CD4-positive, CD25-positive, alpha-beta regulatory T cell (primary cell): ENCODE measurements at regions not wholly inside any gene's neighbourhood (a gene's known extent, or its start where the extent isn't known, plus 50 kb on each side); places are given as distances from the start of the nearest gene placed in this dataset.

Experiments
- ATAC-seq, 2 donors: fragments of 150-1000 bp; cut with Tn5 transposase; one replicate each; pipeline ENCODE4 v1.10.0; 2021; ENCODE audit warnings: low read depth in 2 of 2, moderate number of reproducible peaks in 2 of 2, moderate library complexity in 1 of 2
- DNase-seq, 3 donors: peaks; one replicate each; pipeline versions ENCODE4 v3.0.0 to v3.0.0-alpha.2; 2012 to 2022; ENCODE audit warnings: mixed read lengths in 1 of 3
- H3K27ac ChIP-seq: one replicate; pipeline ENCODE4 v1.7.0; 2013; ENCODE audit warnings: mild to moderate bottlenecking, low read length; ENCODE audit not compliant: insufficient read depth, poor library complexity, severe bottlenecking
- H3K27me3 ChIP-seq: one replicate; pipeline ENCODE4 v1.7.0; 2013; ENCODE audit warnings: low read length; ENCODE audit not compliant: control insufficient read depth, insufficient read depth
- H3K36me3 ChIP-seq: one replicate; pipeline ENCODE4 v1.7.0; 2013; ENCODE audit warnings: mild to moderate bottlenecking, low read length, moderate library complexity; ENCODE audit not compliant: control insufficient read depth, insufficient read depth
- H3K4me1 ChIP-seq: 2 replicates; pipeline ENCODE4 v1.7.0; 2013; ENCODE audit warnings: mild to moderate bottlenecking, low read length; ENCODE audit not compliant: insufficient read depth, control insufficient read depth, poor library complexity, severe bottlenecking
- H3K4me3 ChIP-seq: one replicate; pipeline ENCODE4 v1.7.0; 2013; ENCODE audit warnings: low read depth, mild to moderate bottlenecking, low read length, moderate library complexity
- H3K9me3 ChIP-seq, 2 experiments: 1 replicate in 1 of 2; 2 replicates in 1 of 2; pipeline ENCODE4 v1.7.0; 2013; ENCODE audit warnings: low read length in 2 of 2, mild to moderate bottlenecking in 1 of 2, moderate library complexity in 1 of 2; ENCODE audit not compliant: control insufficient read depth in 2 of 2
- H3K27ac Mint-ChIP-seq, 3 donors: one replicate each; pipeline ENCODE4 v1.8.0; 2020 to 2022; ENCODE audit warnings: mild to moderate bottlenecking in 3 of 3, mixed read lengths in 3 of 3, moderate library complexity in 2 of 3
- H3K27me3 Mint-ChIP-seq: one replicate; pipeline ENCODE4 v1.8.0; 2022; ENCODE audit warnings: mild to moderate bottlenecking, mixed read lengths
- H3K36me3 Mint-ChIP-seq: one replicate; pipeline ENCODE4 v1.8.0; 2020; ENCODE audit warnings: mixed read lengths
- H3K4me1 Mint-ChIP-seq, 4 donors: one replicate each; pipeline ENCODE4 v1.8.0; 2020 to 2022; ENCODE audit warnings: mixed read lengths in 4 of 4, mild to moderate bottlenecking in 1 of 4
- H3K4me3 Mint-ChIP-seq, 4 donors: one replicate each; pipeline ENCODE4 v1.8.0; 2020 to 2022; ENCODE audit warnings: mild to moderate bottlenecking in 4 of 4, mixed read lengths in 4 of 4, moderate library complexity in 3 of 4
- H3K9me3 Mint-ChIP-seq, 7 donors: one replicate each; pipeline ENCODE4 v1.8.0; 2020 to 2022; ENCODE audit warnings: mixed read lengths in 7 of 7, mild to moderate bottlenecking in 3 of 7, moderate library complexity in 2 of 7

DNA sequence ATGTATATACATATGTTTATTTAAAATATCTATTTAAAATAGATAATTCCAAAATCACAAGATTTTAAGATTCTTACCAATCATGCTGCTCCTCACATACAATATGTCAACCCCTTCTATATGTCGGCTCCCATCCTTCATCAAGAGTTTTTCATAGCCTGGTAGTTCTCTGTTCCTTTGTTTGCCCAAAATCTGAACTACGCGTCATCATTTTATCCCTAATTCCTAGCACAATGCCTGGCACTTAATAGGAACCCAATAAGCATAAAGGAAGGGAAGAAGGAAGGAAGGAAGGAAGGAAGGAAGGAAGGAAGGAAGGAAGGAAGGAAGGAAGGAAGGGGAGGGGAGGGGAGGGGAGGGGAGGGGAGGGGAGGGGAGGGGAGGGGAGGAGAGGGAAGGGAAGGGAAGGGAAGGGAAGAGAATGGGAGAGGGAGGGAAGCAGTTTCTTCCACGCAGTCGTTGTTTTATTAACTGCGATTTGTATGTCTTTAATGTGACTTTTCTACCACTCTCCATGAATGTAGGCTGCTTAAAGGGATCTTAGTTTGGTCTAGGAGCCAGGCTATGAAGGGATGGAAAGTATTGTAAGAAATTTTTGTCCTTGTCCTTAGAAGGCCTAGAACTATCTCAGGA is 83.3 kb upstream of the PCGF5 start:
- peaks cover 6% of the 10 kb centered on the region for H3K27me3 Mint-ChIP-seq
- no peaks in the 10 kb centered on the region for H3K36me3 Mint-ChIP-seq
- Histone ChIP-seq H3K4me3 (no peak overlapping the region), H3K4me1 (no peaks in the 10 kb centered on the region), H3K27ac (no peak overlapping the region), H3K27me3 (peaks cover 14% of the 10 kb centered on the region), H3K9me3 (no peaks in the 10 kb centered on the region), H3K36me3 (no peaks in the 10 kb centered on the region)
- peaks cover 0 to 4% (median under 1%) of the 10 kb centered on the region in 4 donors for H3K4me1 Mint-ChIP-seq
- H3K9me3 Mint-ChIP-seq: no peaks in the 10 kb centered on the region
- DNase-seq (no peak), ATAC-seq (no peak)
- no peak overlapping the region for H3K4me3 Mint-ChIP-seq
- no peak overlapping the region for H3K27ac Mint-ChIP-seq

DNA sequence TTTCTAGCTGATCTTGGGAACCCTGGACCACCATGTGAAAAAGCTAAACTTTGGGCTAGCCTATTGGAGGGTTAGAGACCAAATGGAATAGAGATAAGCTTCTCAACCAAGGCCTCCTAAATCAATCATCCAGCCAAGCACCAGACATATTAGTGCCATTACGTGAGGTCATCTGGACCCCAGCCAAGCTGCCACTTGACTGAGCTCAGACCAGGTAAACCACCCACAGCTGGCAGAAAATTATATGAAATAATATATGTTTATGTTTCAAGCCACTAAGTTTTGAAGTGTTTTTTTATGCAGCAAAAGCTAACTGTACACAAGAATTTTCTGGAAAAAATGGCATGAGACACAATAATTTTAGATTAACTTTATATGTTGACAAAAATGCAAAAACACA is 82.6 kb upstream of the PCGF5 start:
- H3K4me1 ChIP-seq: no peaks in the 10 kb centered on the region
- DNase-seq (no peak), ATAC-seq (no peak)
- peaks cover 14% of the 10 kb centered on the region for H3K27me3 ChIP-seq
- H3K9me3 Mint-ChIP-seq: no peaks in the 10 kb centered on the region
- H3K36me3 ChIP-seq: no peaks in the 10 kb centered on the region
- H3K36me3 Mint-ChIP-seq: no peaks in the 10 kb centered on the region
- H3K27ac ChIP-seq: no peak overlapping the region
- H3K9me3 ChIP-seq: no peaks in the 10 kb centered on the region
- peaks cover 10% of the 10 kb centered on the region for H3K27me3 Mint-ChIP-seq
- no peak overlapping the region for H3K4me3 ChIP-seq
- H3K27ac Mint-ChIP-seq: no peak overlapping the region
- no peak overlapping the region for H3K4me3 Mint-ChIP-seq
- peaks cover 0 to 4% (median under 1%) of the 10 kb centered on the region in 4 donors for H3K4me1 Mint-ChIP-seq

DNA sequence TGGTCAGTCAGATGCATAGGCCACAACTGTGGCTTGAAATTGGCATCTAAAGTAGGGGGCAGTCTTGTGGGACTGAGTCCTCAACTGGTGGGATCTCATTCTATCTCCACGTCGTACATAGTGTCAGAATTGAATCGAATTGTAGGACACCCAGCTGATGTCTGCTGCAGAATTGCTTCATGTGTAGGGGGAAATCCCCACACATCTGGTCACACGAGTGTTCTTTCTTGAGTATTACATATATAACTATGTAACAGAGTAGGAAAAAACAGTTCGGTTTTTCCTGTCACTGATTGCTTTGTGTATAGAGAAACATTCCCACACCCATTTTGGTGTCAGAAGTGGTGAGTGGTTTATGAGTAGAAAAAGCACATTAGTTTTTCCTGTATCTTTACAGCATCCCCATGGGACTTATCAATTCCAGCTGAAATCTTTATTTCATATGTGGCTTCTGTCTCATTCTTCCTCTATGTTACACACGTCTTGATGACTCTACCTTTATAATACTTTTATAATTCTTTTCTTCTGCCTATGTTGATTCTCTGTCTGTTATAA is 79.4 kb upstream of the PCGF5 start:
- peaks cover 0 to 3% (median 0%) of the 10 kb centered on the region in 7 donors for H3K9me3 Mint-ChIP-seq

DNA sequence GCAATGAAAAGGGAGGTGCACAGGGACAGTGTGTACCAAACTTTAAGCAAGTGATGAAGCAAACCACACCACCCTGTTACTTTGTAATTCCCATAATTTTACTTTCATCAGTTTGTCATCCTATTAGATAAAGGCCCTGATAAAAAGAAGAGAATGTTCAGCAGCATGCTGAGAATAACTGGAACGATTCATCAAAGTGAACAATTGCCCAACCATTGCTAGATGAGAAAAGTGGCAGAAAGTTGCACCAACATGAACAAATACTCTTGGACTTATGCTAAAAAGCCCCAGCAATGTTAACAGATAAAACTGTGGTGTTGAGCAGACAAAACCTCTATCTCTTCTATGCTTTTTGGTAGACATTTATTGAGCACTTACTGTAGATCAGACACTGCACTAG is 75.5 kb upstream of the PCGF5 start:
- Mint-ChIP-seq H3K4me3 (no peak overlapping the region), H3K4me1 (peaks cover 0 to 4% (median under 1%) of the 10 kb centered on the region in 4 donors), H3K9me3 (peaks cover 0 to 3% (median 0%) of the 10 kb centered on the region in 7 donors), H3K27ac (no peak overlapping the region), H3K36me3 (peaks cover 4% of the 10 kb centered on the region), H3K27me3 (peaks cover 5% of the 10 kb centered on the region)
- no peaks in the 10 kb centered on the region for H3K36me3 ChIP-seq
- peaks cover 0 to 4% of the 10 kb centered on the region in 2 experiments for H3K9me3 ChIP-seq
- peaks cover 5% of the 10 kb centered on the region for H3K27me3 ChIP-seq
- H3K27ac ChIP-seq: no peak overlapping the region
- no peak overlapping the region for H3K4me3 ChIP-seq
- ATAC-seq: no peak
- DNase-seq: no peak
- no peaks in the 10 kb centered on the region for H3K4me1 ChIP-seq

More for the DNA sequence above, 79.4 kb upstream of the PCGF5 start:
- no peak overlapping the region for H3K27ac ChIP-seq
- H3K27me3 ChIP-seq: peaks cover 11% of the 10 kb centered on the region
- Mint-ChIP-seq H3K27ac (no peak overlapping the region), H3K27me3 (peaks cover 5% of the 10 kb centered on the region), H3K4me3 (no peak overlapping the region), H3K36me3 (no peaks in the 10 kb centered on the region), H3K4me1 (peaks cover 0 to 4% (median under 1%) of the 10 kb centered on the region in 4 donors)
- peaks cover 0 to 4% of the 10 kb centered on the region in 2 experiments for H3K9me3 ChIP-seq
- DNase-seq (no peak), ATAC-seq (no peak)
- no peak overlapping the region for H3K4me3 ChIP-seq
- no peaks in the 10 kb centered on the region for H3K4me1 ChIP-seq
- no peaks in the 10 kb centered on the region for H3K36me3 ChIP-seq

DNA sequence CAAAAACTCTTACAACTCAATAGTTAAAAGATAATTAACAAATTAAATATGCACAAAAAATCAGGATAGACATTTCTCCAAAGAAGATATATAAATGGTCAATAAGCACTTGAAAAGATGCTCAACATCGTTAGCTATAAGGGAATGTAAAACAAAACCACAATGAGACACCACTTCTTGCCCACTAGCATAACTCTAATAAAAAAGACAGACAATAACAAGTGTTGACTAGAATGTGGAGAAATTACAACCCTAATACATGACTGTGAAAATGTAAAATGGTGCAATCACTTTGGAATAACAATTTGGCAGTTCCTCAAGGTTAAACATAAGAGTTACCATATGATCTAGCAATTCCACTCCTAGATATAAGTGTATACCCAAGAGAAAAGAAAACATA is 74.3 kb upstream of the PCGF5 start:
- Histone ChIP-seq H3K9me3 (peaks cover 0 to 4% of the 10 kb centered on the region in 2 experiments), H3K27me3 (peaks cover 5% of the 10 kb centered on the region), H3K4me1 (no peaks in the 10 kb centered on the region), H3K27ac (no peak overlapping the region), H3K36me3 (no peaks in the 10 kb centered on the region), H3K4me3 (no peak overlapping the region)
- Mint-ChIP-seq H3K4me1 (peaks cover 0 to 2% (median under 1%) of the 10 kb centered on the region in 4 donors), H3K9me3 (peaks cover 0 to 3% (median 0%) of the 10 kb centered on the region in 7 donors), H3K36me3 (peaks cover 4% of the 10 kb centered on the region), H3K27me3 (peaks cover 5% of the 10 kb centered on the region), H3K27ac (no peak overlapping the region), H3K4me3 (no peak overlapping the region)
- no peak for ATAC-seq
- DNase-seq: no peak

DNA sequence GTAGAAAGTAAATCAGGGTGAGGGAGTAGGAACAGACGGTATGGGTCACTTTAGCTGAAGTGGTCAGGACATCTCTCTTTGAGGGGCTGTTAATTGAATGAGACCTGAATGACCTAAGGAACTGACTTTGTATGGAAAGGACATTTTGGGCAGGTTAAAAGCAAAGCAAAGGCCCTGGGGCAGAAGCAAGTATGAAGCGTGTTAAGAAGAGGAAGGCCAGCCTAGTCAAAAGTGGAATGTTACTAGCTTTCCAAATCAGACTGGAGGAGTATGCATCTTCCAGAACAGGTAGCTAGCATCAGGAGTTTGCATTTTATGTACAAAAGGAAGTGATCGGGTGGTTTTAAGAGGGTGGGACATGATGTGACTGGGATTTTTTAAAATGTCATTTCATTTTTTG is 70.9 kb upstream of the PCGF5 start:
- Mint-ChIP-seq H3K27me3 (peaks cover 6% of the 10 kb centered on the region), H3K36me3 (peaks cover 4% of the 10 kb centered on the region), H3K4me1 (no peaks in the 10 kb centered on the region), H3K27ac (no peak overlapping the region), H3K4me3 (no peak overlapping the region), H3K9me3 (peaks cover 0 to 1% (median 0%) of the 10 kb centered on the region in 7 donors)
- ATAC-seq (no peak), DNase-seq (no peak)
- Histone ChIP-seq H3K27ac (no peak overlapping the region), H3K4me3 (no peak overlapping the region), H3K4me1 (no peaks in the 10 kb centered on the region), H3K9me3 (no peaks in the 10 kb centered on the region), H3K27me3 (peaks cover 2% of the 10 kb centered on the region), H3K36me3 (no peaks in the 10 kb centered on the region)

DNA sequence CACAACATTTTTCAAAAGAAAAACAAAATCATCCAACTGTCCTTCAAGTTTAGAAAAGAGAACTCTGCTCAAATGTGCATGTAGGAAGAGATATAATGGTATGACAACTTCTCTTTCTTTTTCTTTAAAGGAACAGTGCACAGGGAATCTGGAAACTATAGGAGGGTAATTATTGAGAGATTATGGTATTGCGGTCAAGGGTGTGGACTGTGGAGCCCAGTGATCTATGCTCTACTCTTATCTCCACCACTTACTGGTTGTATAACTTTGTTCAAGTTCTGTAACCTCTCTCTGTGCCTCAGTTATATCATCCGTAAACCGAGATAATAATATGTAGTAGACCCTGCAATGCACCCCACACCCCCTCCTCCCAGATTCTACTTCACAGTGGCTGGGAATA is 69.8 kb upstream of the PCGF5 start:
- DNase-seq (no peak), ATAC-seq (no peak)
- H3K36me3 Mint-ChIP-seq: peaks cover 4% of the 10 kb centered on the region
- H3K4me1 Mint-ChIP-seq: no peaks in the 10 kb centered on the region
- H3K9me3 ChIP-seq: no peaks in the 10 kb centered on the region
- no peak overlapping the region for H3K27ac Mint-ChIP-seq
- no peak overlapping the region for H3K4me3 Mint-ChIP-seq
- H3K9me3 Mint-ChIP-seq: peaks cover 0 to 1% (median 0%) of the 10 kb centered on the region in 7 donors
- no peaks in the 10 kb centered on the region for H3K36me3 ChIP-seq
- no peak overlapping the region for H3K4me3 ChIP-seq
- H3K27me3 Mint-ChIP-seq: peaks cover 6% of the 10 kb centered on the region
- no peaks in the 10 kb centered on the region for H3K27me3 ChIP-seq
- H3K4me1 ChIP-seq: no peaks in the 10 kb centered on the region
- H3K27ac ChIP-seq: no peak overlapping the region

DNA sequence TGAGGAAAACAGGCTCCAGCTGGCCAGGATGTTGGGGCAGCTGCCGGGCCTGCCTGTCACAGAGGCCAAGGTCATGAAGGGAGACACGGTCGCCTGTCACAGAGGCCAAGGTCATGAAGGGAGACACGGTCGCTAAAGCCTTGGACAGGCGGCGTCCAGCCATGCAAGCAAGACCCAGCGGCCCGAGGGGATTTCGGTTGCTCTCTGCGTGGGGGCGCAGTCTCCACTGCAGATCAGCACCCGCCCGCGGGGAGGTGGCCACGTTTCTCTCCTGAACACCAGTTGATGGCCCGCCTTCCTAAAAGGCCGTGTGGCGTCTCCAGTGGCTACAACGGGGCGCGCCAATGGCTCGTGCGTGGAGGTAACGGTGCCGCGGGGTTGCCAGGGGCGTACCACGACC is 67.0 kb upstream of the PCGF5 start:
- H3K27me3 ChIP-seq: no peaks in the 10 kb centered on the region
- H3K9me3 ChIP-seq: no peaks in the 10 kb centered on the region
- ATAC-seq: no peak
- H3K36me3 Mint-ChIP-seq: no peaks in the 10 kb centered on the region
- H3K4me1 Mint-ChIP-seq: peaks cover 0 to 4% (median 0%) of the 10 kb centered on the region in 4 donors
- no peak overlapping the region for H3K4me3 ChIP-seq
- H3K27ac ChIP-seq: no peak overlapping the region
- H3K27ac Mint-ChIP-seq: no peak overlapping the region
- H3K4me3 Mint-ChIP-seq: no peak overlapping the region
- H3K4me1 ChIP-seq: no peaks in the 10 kb centered on the region
- peaks cover 10% of the 10 kb centered on the region for H3K27me3 Mint-ChIP-seq
- no peak for DNase-seq
- no peaks in the 10 kb centered on the region for H3K36me3 ChIP-seq
- peaks cover 0 to 1% (median 0%) of the 10 kb centered on the region in 7 donors for H3K9me3 Mint-ChIP-seq
